SK-N-SH (cell line): ENCODE measurements at regions not wholly inside any gene's neighbourhood (a gene's known extent, or its start where the extent isn't known, plus 50 kb on each side); places are given as distances from the start of the nearest gene placed in this dataset.

ENCODE experiments used
- CTCF ChIA-PET: fragments of 300-600, 350-600 bp; formaldehyde crosslinking; extraction: SDS; loops from one replicate; lab custom pipeline; 2021; lab: Yijun Ruan, JAX
- POLR2A ChIA-PET: fragments of 350-600 bp; sonication (Branson Sonifier 250); formaldehyde crosslinking; extraction: SDS; loops from one replicate; lab custom pipeline; 2020; ENCODE audit warnings: antibody characterized with exemption, inconsistent platforms; lab: Yijun Ruan, JAX
- DNase-seq: peaks from one replicate; pipeline ENCODE4 v3.0.0; 2012
- H2AFZ ChIP-seq: fragments of 200-600 bp; sonication (generic); 2 replicates; pipeline ENCODE4 v1.8.1; 2016; ENCODE audit warnings: antibody characterized with exemption, mild to moderate bottlenecking, low read depth
- H3F3A ChIP-seq: fragments of 200-600 bp; sonication (generic); replicated peaks from 2 replicates; pipeline ENCODE3; 2016; ENCODE audit warnings: antibody characterized with exemption, mild to moderate bottlenecking; ENCODE audit not compliant: insufficient read depth
- H3K27ac ChIP-seq, 2 experiments: fragments of 200-500 bp in 1 of 2; fragments of 200-600 bp in 1 of 2; sonication (Bioruptor generic) in 1 of 2; sonication (generic), shearing (Covaris generic) in 1 of 2; 2 replicates each; pipeline versions ENCODE4 v1.5.1 to v1.6.1; 2014 to 2016; ENCODE audit warnings: low read depth in 2 of 2, inconsistent platforms in 1 of 2, low read length in 1 of 2, mild to moderate bottlenecking in 1 of 2, mixed read lengths in 1 of 2
- H3K27me3 ChIP-seq: fragments of 200-600 bp; sonication (generic), shearing (Covaris generic); 2 replicates; pipeline ENCODE4 v1.6.1; 2016; ENCODE audit warnings: mixed run types; ENCODE audit not compliant: insufficient read depth
- H3K36me3 ChIP-seq, 2 experiments: fragments of 200-500 bp in 1 of 2; fragments of 200-600 bp in 1 of 2; sonication (Bioruptor generic) in 1 of 2; sonication (generic) in 1 of 2; replicated peaks in 1 of 2; 2 replicates each; pipeline versions ENCODE3 to v1.5.1; 2014 to 2016; ENCODE audit warnings: low read length in 1 of 2, mild to moderate bottlenecking in 1 of 2; ENCODE audit not compliant: insufficient read depth in 2 of 2, control insufficient read depth in 1 of 2
- H3K4me1 ChIP-seq, 2 experiments: fragments of 200-500 bp in 1 of 2; fragments of 200-600 bp in 1 of 2; sonication (Bioruptor generic) in 1 of 2; sonication (generic), shearing (Covaris generic) in 1 of 2; 2 replicates each; pipeline versions ENCODE4 v1.5.1 to v1.6.1; 2014 to 2016; ENCODE audit warnings: low read depth in 1 of 2, low read length in 1 of 2, mixed run types in 1 of 2; ENCODE audit not compliant: insufficient read depth in 2 of 2, control insufficient read depth in 1 of 2
- H3K4me2 ChIP-seq: fragments of 200-600 bp; sonication (generic), shearing (Covaris generic); 2 replicates; pipeline ENCODE4 v1.6.1; 2017; ENCODE audit warnings: mixed run types
- H3K4me3 ChIP-seq, 2 experiments: fragments of 200-500 bp in 1 of 2; fragments of 200-600 bp in 1 of 2; sonication (Bioruptor generic) in 1 of 2; sonication (generic), shearing (Covaris generic) in 1 of 2; 2 replicates each; pipeline versions ENCODE4 v1.5.1 to v1.8.1; 2014 to 2016; ENCODE audit warnings: low read depth in 2 of 2, inconsistent platforms in 1 of 2, low read length in 1 of 2, mild to moderate bottlenecking in 1 of 2, mixed read lengths in 1 of 2, moderate library complexity in 1 of 2
- H3K79me2 ChIP-seq: fragments of 200-600 bp; sonication (generic); 2 replicates; pipeline ENCODE4 v1.8.1; 2017; ENCODE audit warnings: mild to moderate bottlenecking; ENCODE audit not compliant: insufficient read depth
- H3K9ac ChIP-seq: fragments of 200-600 bp; sonication (generic); 2 replicates; pipeline ENCODE4 v1.6.1; 2017; ENCODE audit warnings: mixed run types
- H3K9me2 ChIP-seq: fragments of 200-600 bp; sonication (generic); 2 replicates; pipeline ENCODE4 v1.6.1; 2017; ENCODE audit warnings: mixed run types
- H3K9me3 ChIP-seq: fragments of 200-600 bp; sonication (generic); 2 replicates; pipeline ENCODE4 v1.6.1; 2017; ENCODE audit warnings: mixed run types, mild to moderate bottlenecking, moderate library complexity
- H4K20me1 ChIP-seq: fragments of 200-600 bp; sonication (generic); 2 replicates; pipeline ENCODE4 v1.6.1; 2017; ENCODE audit warnings: mild to moderate bottlenecking, mixed run types; ENCODE audit not compliant: insufficient read depth
- CHD2 ChIP-seq: fragments of 150-350 bp; IDR thresholded peaks from 2 replicates; pipeline ENCODE4 v1.6.1; 2018; ENCODE audit warnings: low read length; ENCODE audit not compliant: partially characterized antibody
- CTCF ChIP-seq: fragments of 200-600 bp; sonication (generic); IDR thresholded peaks from 2 replicates; pipeline ENCODE4 v1.6.1; 2017; ENCODE audit warnings: antibody characterized with exemption, mild to moderate bottlenecking, moderate library complexity
- EP300 ChIP-seq, 2 experiments: IDR thresholded peaks; 2 replicates each; pipeline versions ENCODE4 v1.4.0 to v1.6.1; 2012; ENCODE audit warnings: borderline replicate concordance in 1 of 2, low read depth in 1 of 2, low read length in 1 of 2
- FOSL2 ChIP-seq: IDR thresholded peaks from 2 replicates; pipeline ENCODE4 v1.4.0; 2012; ENCODE audit warnings: low read depth, mild to moderate bottlenecking, moderate library complexity, borderline replicate concordance
- FOXJ3 ChIP-seq: sonication (generic); formaldehyde crosslinking; IDR thresholded peaks from 2 replicates; pipeline ENCODE4 v1.5.1; 2020; ENCODE audit warnings: mild to moderate bottlenecking, missing genetic modification reagents
- GATA2 ChIP-seq: sonication (generic); formaldehyde crosslinking; IDR thresholded peaks from 2 replicates; pipeline ENCODE4 v1.5.0; 2020; ENCODE audit warnings: mild to moderate bottlenecking, missing genetic modification reagents
- IRF3 ChIP-seq: fragments of 150-350 bp; IDR thresholded peaks from 2 replicates; pipeline ENCODE4 v1.6.1; 2016; ENCODE audit warnings: mild to moderate bottlenecking, low read depth, low read length
- MEF2A ChIP-seq: IDR thresholded peaks from 2 replicates; pipeline ENCODE4 v1.4.0; 2012; ENCODE audit warnings: low read depth, borderline replicate concordance
- MXI1 ChIP-seq: IDR thresholded peaks from 2 replicates; pipeline ENCODE4 v1.6.1; 2012; ENCODE audit warnings: mild to moderate bottlenecking, low read depth, low read length, improper control_type of control experiment
- NRF1 ChIP-seq: IDR thresholded peaks from 2 replicates; pipeline ENCODE4 v1.6.1; 2012; ENCODE audit warnings: low read depth, mild to moderate bottlenecking, low read length
- PBX3 ChIP-seq: IDR thresholded peaks from 2 replicates; pipeline ENCODE4; 2012
- RAD21 ChIP-seq: IDR thresholded peaks from 2 replicates; pipeline ENCODE4 v1.6.1; 2012; ENCODE audit warnings: mild to moderate bottlenecking, low read length
- SIN3A ChIP-seq: IDR thresholded peaks from 2 replicates; pipeline ENCODE4 v1.6.1; 2012; ENCODE audit warnings: low read depth, mild to moderate bottlenecking, low read length, moderate library complexity, borderline replicate concordance
- TEAD4 ChIP-seq: IDR thresholded peaks from 2 replicates; pipeline ENCODE4 v1.4.0; 2012; ENCODE audit warnings: mild to moderate bottlenecking, borderline replicate concordance; ENCODE audit not compliant: insufficient read depth
- WGBS: methylation state at CpG from one replicate; pipeline ENCODE4 v1.1.6; 2017; ENCODE audit warnings: low lambda C conversion rate; 5-methylcytosine and 5-hydroxymethylcytosine counted together

- no peaks in the 10 kb centered on the region for H3K36me3 ChIP-seq
- no peak overlapping the region for H3K9ac ChIP-seq
- H3K27me3 ChIP-seq: no peaks in the 10 kb centered on the region
- CTCF ChIA-PET: no interaction called here
- H3K4me2 ChIP-seq: no peak overlapping the region
- no peaks in the 10 kb centered on the region for H3K9me2 ChIP-seq
- H4K20me1 ChIP-seq: no peaks in the 10 kb centered on the region
- WGBS: 79% methylated on average over 2 of the region's 2 CpGs
- no peaks in the 10 kb centered on the region for H3K79me2 ChIP-seq
- no peaks in the 10 kb centered on the region for H3F3A ChIP-seq
- no peak overlapping the region for H3K4me3 ChIP-seq
- POLR2A ChIA-PET: no interaction called here
- no peak for DNase-seq
- H3K9me3 ChIP-seq: no peaks in the 10 kb centered on the region
- TF ChIP-seq NRF1 (no peak), SIN3A (no peak), FOSL2 (no peak), MXI1 (no peak), CTCF (no peak), IRF3 (no peak), EP300 (IDR thresholded peaks at IDR 0.05; ENCODE audit: borderline replicate concordance in 1 of 2, low read depth in 1 of 2, low read length in 1 of 2) (no peak), TEAD4 (no peak), FOXJ3 (CRISPR knock-in tag) (no peak), GATA2 (CRISPR knock-in tag) (no peak), MEF2A (no peak), RAD21 (no peak), PBX3 (no peak), CHD2 (no peak)
- TF ChIP-seq, all 33 proteins: peak for 0
- Histone ChIP-seq H3K4me1 (peaks cover 0 to 2% of the 10 kb centered on the region in 2 experiments; a peak in 1 of 4 replicates), H2AFZ (no peak overlapping the region), H3K27ac (no peak overlapping the region)
These were observed 75.8 kb upstream of the PARD3 start for GRCh38 chr10:34890939-34891338.
